ENCODE measurements at regions not wholly inside any gene's neighbourhood (a gene's known extent, or its start where the extent isn't known, plus 50 kb on each side); places are given as distances from the start of the nearest gene placed in this dataset.

- no peak overlapping the region for H3K4me3 ChIP-seq (ENCODE audit: low read depth, low read length)
- DNase-seq (ENCODE audit: low read depth) = no peak
- no peak for TF ChIP-seq CTCF (conservative IDR thresholded peaks at IDR 0.05; ENCODE audit: low read depth, low read length)
Observed at GRCh38 chr6:49051281-49051680, 411.8 kb downstream of the MMUT start.

GRCh38 chr6:49050584-49050983 is 412.5 kb downstream of the MMUT start:
- no peak for DNase-seq (ENCODE audit: low read depth)
- no peak for TF ChIP-seq CTCF (conservative IDR thresholded peaks at IDR 0.05; ENCODE audit: low read depth, low read length)
- no peak overlapping the region for H3K4me3 ChIP-seq (ENCODE audit: low read depth, low read length)

DNA sequence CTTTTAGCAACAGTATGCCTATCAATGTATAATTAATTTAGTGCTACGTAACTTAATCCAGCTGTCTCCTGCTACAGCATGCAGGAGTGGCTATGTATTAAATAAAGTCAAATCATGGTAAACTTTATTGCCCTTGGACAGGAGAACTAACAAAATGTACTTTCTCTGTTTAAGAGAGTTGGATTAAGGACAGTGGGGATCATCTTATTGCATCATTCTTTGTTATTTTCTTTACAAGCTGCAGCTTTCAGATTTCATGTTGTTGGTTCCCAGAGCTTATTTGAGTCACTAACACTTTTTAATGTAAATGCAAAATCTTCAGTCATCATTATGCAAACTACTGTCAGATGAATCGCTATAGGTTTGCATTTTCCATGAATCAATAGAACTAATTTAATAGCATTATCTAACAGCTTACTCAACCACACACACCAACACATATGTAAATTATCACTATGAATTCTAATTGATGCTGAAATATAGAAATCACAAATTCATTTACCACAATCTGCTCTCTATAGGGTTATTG is 424.7 kb downstream of the MMUT start:
- no peak overlapping the region for H3K4me3 ChIP-seq (ENCODE audit: low read depth, low read length)
- DNase-seq (ENCODE audit: low read depth) = peak; percentile 2
- TF ChIP-seq CTCF (conservative IDR thresholded peaks at IDR 0.05; ENCODE audit: low read depth, low read length) = no peak

DNA sequence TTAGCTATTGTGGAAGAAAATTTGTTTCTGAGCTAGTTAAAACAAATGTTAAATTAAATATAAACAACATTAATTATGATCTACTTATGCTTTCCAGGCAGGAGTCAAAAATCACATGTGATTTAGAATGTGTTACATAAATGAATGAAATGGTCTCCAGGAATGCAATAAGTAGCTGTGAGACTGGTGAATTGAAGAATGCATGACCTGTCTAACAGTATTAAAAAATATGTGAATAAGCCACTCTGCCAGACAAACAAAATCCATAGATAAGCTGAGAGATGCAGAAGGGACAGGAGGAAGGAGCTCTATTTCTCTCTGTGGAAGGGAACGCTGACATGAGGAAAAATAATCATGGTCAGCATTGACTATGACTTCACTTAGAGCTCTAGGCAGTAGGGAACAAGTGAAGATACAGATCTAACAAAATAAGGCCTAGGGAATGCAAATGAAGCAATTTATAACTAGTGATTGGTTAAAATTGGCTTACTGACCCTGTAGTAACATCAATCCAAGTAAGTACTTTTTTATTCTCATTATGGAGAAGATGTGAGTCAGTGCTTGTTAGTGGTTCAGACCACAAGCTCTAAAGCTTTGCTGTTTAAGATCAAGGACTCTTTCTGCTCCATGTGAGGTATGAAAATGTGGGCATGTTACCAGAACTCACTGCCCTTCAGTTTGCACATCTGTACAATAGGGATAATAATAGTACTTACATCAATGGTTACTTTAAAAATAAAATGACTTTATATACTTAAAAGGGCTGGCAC is 432.6 kb downstream of the MMUT start:
- no peak overlapping the region for H3K4me3 ChIP-seq (ENCODE audit: low read depth, low read length)
- no peak for TF ChIP-seq CTCF (conservative IDR thresholded peaks at IDR 0.05; ENCODE audit: low read depth, low read length)
- peak; percentile 4 for DNase-seq (ENCODE audit: low read depth)

- no peak for TF ChIP-seq CTCF (conservative IDR thresholded peaks at IDR 0.05; ENCODE audit: low read depth, low read length)
- DNase-seq (ENCODE audit: low read depth) = no peak
- no peak overlapping the region for H3K4me3 ChIP-seq (ENCODE audit: low read depth, low read length)
Observed at GRCh38 chr6:49027644-49028043, 435.4 kb downstream of the MMUT start.

- no peak for TF ChIP-seq CTCF (conservative IDR thresholded peaks at IDR 0.05; ENCODE audit: low read depth, low read length)
- DNase-seq (ENCODE audit: low read depth) = no peak
- H3K4me3 ChIP-seq (ENCODE audit: low read depth, low read length) = no peak overlapping the region
Observed at GRCh38 chr6:49025273-49026240, 437.5 kb downstream of the MMUT start.
